SK-N-SH (cell line): ENCODE measurements at regions not wholly inside any gene's neighbourhood (a gene's known extent, or its start where the extent isn't known, plus 50 kb on each side); places are given as distances from the start of the nearest gene placed in this dataset.

Source experiments
- CTCF ChIA-PET: fragments of 300-600, 350-600 bp; formaldehyde crosslinking; extraction: SDS; loops from one replicate; lab custom pipeline; 2021; lab: Yijun Ruan, JAX
- POLR2A ChIA-PET: fragments of 350-600 bp; sonication (Branson Sonifier 250); formaldehyde crosslinking; extraction: SDS; loops from one replicate; lab custom pipeline; 2020; ENCODE audit warnings: antibody characterized with exemption, inconsistent platforms; lab: Yijun Ruan, JAX
- DNase-seq: peaks from one replicate; pipeline ENCODE4 v3.0.0; 2012
- H2AFZ ChIP-seq: fragments of 200-600 bp; sonication (generic); 2 replicates; pipeline ENCODE4 v1.8.1; 2016; ENCODE audit warnings: antibody characterized with exemption, mild to moderate bottlenecking, low read depth
- H3F3A ChIP-seq: fragments of 200-600 bp; sonication (generic); replicated peaks from 2 replicates; pipeline ENCODE3; 2016; ENCODE audit warnings: antibody characterized with exemption, mild to moderate bottlenecking; ENCODE audit not compliant: insufficient read depth
- H3K27ac ChIP-seq, 2 experiments: fragments of 200-500 bp in 1 of 2; fragments of 200-600 bp in 1 of 2; sonication (Bioruptor generic) in 1 of 2; sonication (generic), shearing (Covaris generic) in 1 of 2; 2 replicates each; pipeline versions ENCODE4 v1.5.1 to v1.6.1; 2014 to 2016; ENCODE audit warnings: low read depth in 2 of 2, inconsistent platforms in 1 of 2, low read length in 1 of 2, mild to moderate bottlenecking in 1 of 2, mixed read lengths in 1 of 2
- H3K27me3 ChIP-seq: fragments of 200-600 bp; sonication (generic), shearing (Covaris generic); 2 replicates; pipeline ENCODE4 v1.6.1; 2016; ENCODE audit warnings: mixed run types; ENCODE audit not compliant: insufficient read depth
- H3K36me3 ChIP-seq, 2 experiments: fragments of 200-500 bp in 1 of 2; fragments of 200-600 bp in 1 of 2; sonication (Bioruptor generic) in 1 of 2; sonication (generic) in 1 of 2; replicated peaks in 1 of 2; 2 replicates each; pipeline versions ENCODE3 to v1.5.1; 2014 to 2016; ENCODE audit warnings: low read length in 1 of 2, mild to moderate bottlenecking in 1 of 2; ENCODE audit not compliant: insufficient read depth in 2 of 2, control insufficient read depth in 1 of 2
- H3K4me1 ChIP-seq, 2 experiments: fragments of 200-500 bp in 1 of 2; fragments of 200-600 bp in 1 of 2; sonication (Bioruptor generic) in 1 of 2; sonication (generic), shearing (Covaris generic) in 1 of 2; 2 replicates each; pipeline versions ENCODE4 v1.5.1 to v1.6.1; 2014 to 2016; ENCODE audit warnings: low read depth in 1 of 2, low read length in 1 of 2, mixed run types in 1 of 2; ENCODE audit not compliant: insufficient read depth in 2 of 2, control insufficient read depth in 1 of 2
- H3K4me2 ChIP-seq: fragments of 200-600 bp; sonication (generic), shearing (Covaris generic); 2 replicates; pipeline ENCODE4 v1.6.1; 2017; ENCODE audit warnings: mixed run types
- H3K4me3 ChIP-seq, 2 experiments: fragments of 200-500 bp in 1 of 2; fragments of 200-600 bp in 1 of 2; sonication (Bioruptor generic) in 1 of 2; sonication (generic), shearing (Covaris generic) in 1 of 2; 2 replicates each; pipeline versions ENCODE4 v1.5.1 to v1.8.1; 2014 to 2016; ENCODE audit warnings: low read depth in 2 of 2, inconsistent platforms in 1 of 2, low read length in 1 of 2, mild to moderate bottlenecking in 1 of 2, mixed read lengths in 1 of 2, moderate library complexity in 1 of 2
- H3K79me2 ChIP-seq: fragments of 200-600 bp; sonication (generic); 2 replicates; pipeline ENCODE4 v1.8.1; 2017; ENCODE audit warnings: mild to moderate bottlenecking; ENCODE audit not compliant: insufficient read depth
- H3K9ac ChIP-seq: fragments of 200-600 bp; sonication (generic); 2 replicates; pipeline ENCODE4 v1.6.1; 2017; ENCODE audit warnings: mixed run types
- H3K9me2 ChIP-seq: fragments of 200-600 bp; sonication (generic); 2 replicates; pipeline ENCODE4 v1.6.1; 2017; ENCODE audit warnings: mixed run types
- H3K9me3 ChIP-seq: fragments of 200-600 bp; sonication (generic); 2 replicates; pipeline ENCODE4 v1.6.1; 2017; ENCODE audit warnings: mixed run types, mild to moderate bottlenecking, moderate library complexity
- H4K20me1 ChIP-seq: fragments of 200-600 bp; sonication (generic); 2 replicates; pipeline ENCODE4 v1.6.1; 2017; ENCODE audit warnings: mild to moderate bottlenecking, mixed run types; ENCODE audit not compliant: insufficient read depth
- EP300 ChIP-seq, 2 experiments: IDR thresholded peaks; 2 replicates each; pipeline versions ENCODE4 v1.4.0 to v1.6.1; 2012; ENCODE audit warnings: borderline replicate concordance in 1 of 2, low read depth in 1 of 2, low read length in 1 of 2
- EZH2phosphoT487 ChIP-seq: fragments of 200-600 bp; sonication (generic); IDR thresholded peaks from 2 replicates; pipeline ENCODE4 v1.6.1; 2017; ENCODE audit warnings: low read depth, mixed run types, mild to moderate bottlenecking, antibody characterized with exemption, moderate library complexity, borderline replicate concordance
- FOSL2 ChIP-seq: IDR thresholded peaks from 2 replicates; pipeline ENCODE4 v1.4.0; 2012; ENCODE audit warnings: low read depth, mild to moderate bottlenecking, moderate library complexity, borderline replicate concordance
- FOXJ3 ChIP-seq: sonication (generic); formaldehyde crosslinking; IDR thresholded peaks from 2 replicates; pipeline ENCODE4 v1.5.1; 2020; ENCODE audit warnings: mild to moderate bottlenecking, missing genetic modification reagents
- GATA2 ChIP-seq: sonication (generic); formaldehyde crosslinking; IDR thresholded peaks from 2 replicates; pipeline ENCODE4 v1.5.0; 2020; ENCODE audit warnings: mild to moderate bottlenecking, missing genetic modification reagents
- POLR2AphosphoS5 ChIP-seq: IDR thresholded peaks from 2 replicates; pipeline ENCODE4 v1.6.1; 2012; ENCODE audit warnings: low read depth, low read length
- REST ChIP-seq: IDR thresholded peaks from 2 replicates; pipeline ENCODE4 v1.6.1; 2012; ENCODE audit warnings: mild to moderate bottlenecking, low read depth, low read length, moderate library complexity
- RXRA ChIP-seq: IDR thresholded peaks from 2 replicates; pipeline ENCODE4 v1.4.0; 2012; ENCODE audit warnings: low read depth, mild to moderate bottlenecking, borderline replicate concordance
- YY1 ChIP-seq: IDR thresholded peaks from 2 replicates; pipeline ENCODE4 v1.4.0; 2012; ENCODE audit warnings: low read depth, mild to moderate bottlenecking
- ZBTB33 ChIP-seq: IDR thresholded peaks from 2 replicates; pipeline ENCODE4 v1.4.0; 2012; ENCODE audit warnings: low read depth, borderline replicate concordance
- WGBS: methylation state at CpG from one replicate; pipeline ENCODE4 v1.1.6; 2017; ENCODE audit warnings: low lambda C conversion rate; 5-methylcytosine and 5-hydroxymethylcytosine counted together

- ChIA-PET POLR2A (no interaction called here), CTCF (no interaction called here)
- Histone ChIP-seq H3K36me3 (no peaks in the 10 kb centered on the region), H3K9me2 (no peaks in the 10 kb centered on the region), H3F3A (no peaks in the 10 kb centered on the region), H4K20me1 (no peaks in the 10 kb centered on the region), H3K4me2 (no peak overlapping the region), H3K27ac (no peak overlapping the region)
- WGBS = 26% methylated on average over 6 of the region's 8 CpGs
- TF ChIP-seq REST = no peak
- TF ChIP-seq RXRA = no peak
- TF ChIP-seq FOXJ3 (CRISPR knock-in tag) = no peak
- no peak for TF ChIP-seq FOSL2
- TF ChIP-seq YY1 = no peak
- TF ChIP-seq EZH2phosphoT487 = no peak
- TF ChIP-seq ZBTB33 = no peak
- TF ChIP-seq, all 33 proteins: peak for 0
- Histone ChIP-seq H3K79me2 (no peaks in the 10 kb centered on the region), H3K4me1 (no peaks in the 10 kb centered on the region), H3K9ac (no peak overlapping the region), H3K4me3 (no peak overlapping the region), H3K27me3 (no peaks in the 10 kb centered on the region), H2AFZ (no peak overlapping the region), H3K9me3 (no peaks in the 10 kb centered on the region)
- DNase-seq = no peak
These were observed 945.9 kb downstream of the GRID1 start for GRCh38 chr10:85420501-85421191.

- ChIA-PET CTCF (no interaction called here), POLR2A (no interaction called here)
- Histone ChIP-seq H3K27ac (no peak overlapping the region), H3K36me3 (no peaks in the 10 kb centered on the region), H3K4me3 (no peak overlapping the region), H3K4me2 (no peak overlapping the region), H3K9me2 (no peaks in the 10 kb centered on the region), H3K79me2 (no peaks in the 10 kb centered on the region), H2AFZ (no peak overlapping the region), H4K20me1 (no peaks in the 10 kb centered on the region), H3K9ac (no peak overlapping the region), H3F3A (no peaks in the 10 kb centered on the region), H3K9me3 (no peaks in the 10 kb centered on the region), H3K4me1 (no peaks in the 10 kb centered on the region), H3K27me3 (no peaks in the 10 kb centered on the region)
- TF ChIP-seq EP300 (IDR thresholded peaks at IDR 0.05; ENCODE audit: borderline replicate concordance in 1 of 2, low read depth in 1 of 2, low read length in 1 of 2) (no peak), REST (no peak), FOSL2 (no peak), GATA2 (no peak), POLR2AphosphoS5 (no peak)
- 38% methylated on average over 9 of the region's 9 CpGs for WGBS
- DNase-seq = no peak
These were observed 945.2 kb downstream of the GRID1 start for GRCh38 chr10:85421421-85421820.
